ENCODE measurements at regions not wholly inside any gene's neighbourhood (a gene's known extent, or its start where the extent isn't known, plus 50 kb on each side); places are given as distances from the start of the nearest gene placed in this dataset.

- DNase-seq, result no peak
Measured at GRCh38 chr5:35417040-35417439, 186.8 kb upstream of the PRLR start.

GRCh38 chr5:35416217-35416988 is 186.1 kb upstream of the PRLR start:
- DNase-seq, result no peak

- DNase-seq, result no peak
Measured at GRCh38 chr5:35415309-35415708, 185.0 kb upstream of the PRLR start.

- no peak for DNase-seq
Measured at GRCh38 chr5:35409361-35409760, 179.1 kb upstream of the PRLR start.

- no peak for DNase-seq
Measured at GRCh38 chr5:35408146-35408545, 177.9 kb upstream of the PRLR start.

GRCh38 chr5:35407697-35408096 is 177.4 kb upstream of the PRLR start:
- no peak for DNase-seq

GRCh38 chr5:35405938-35406337 is 175.7 kb upstream of the PRLR start:
- DNase-seq, result no peak

- DNase-seq, result peak; percentile 65
Measured at GRCh38 chr5:35404701-35405100, 174.4 kb upstream of the PRLR start.

GRCh38 chr5:35393901-35394300 is 163.6 kb upstream of the PRLR start:
- DNase-seq, result no peak

- DNase-seq, result no peak
Measured at GRCh38 chr5:35384658-35385057, 154.4 kb upstream of the PRLR start.

- no peak for DNase-seq
Measured at GRCh38 chr5:35383041-35383440, 152.8 kb upstream of the PRLR start.

- no peak for DNase-seq
Measured at GRCh38 chr5:35377653-35378052, 147.4 kb upstream of the PRLR start.

- DNase-seq, result no peak
Measured at GRCh38 chr5:35374584-35374983, 144.3 kb upstream of the PRLR start.

GRCh38 chr5:35373249-35373648 is 143.0 kb upstream of the PRLR start:
- no peak for DNase-seq

GRCh38 chr5:35372482-35372881 is 142.2 kb upstream of the PRLR start:
- DNase-seq, result no peak

GRCh38 chr5:35371951-35372426 is 141.7 kb upstream of the PRLR start:
- no peak for DNase-seq

GRCh38 chr5:35370871-35371270 is 140.6 kb upstream of the PRLR start:
- DNase-seq, result no peak

GRCh38 chr5:35369965-35370790 is 139.9 kb upstream of the PRLR start:
- DNase-seq, result no peak

- DNase-seq, result no peak
Measured at GRCh38 chr5:35367526-35367925, 137.2 kb upstream of the PRLR start.

GRCh38 chr5:35365758-35366157 is 135.5 kb upstream of the PRLR start:
- DNase-seq, result no peak

- DNase-seq, result no peak
Measured at GRCh38 chr5:35364350-35364749, 134.1 kb upstream of the PRLR start.

- DNase-seq, result no peak
Measured at GRCh38 chr5:35363387-35363965, 133.2 kb upstream of the PRLR start.

GRCh38 chr5:35362772-35363171 is 132.5 kb upstream of the PRLR start:
- DNase-seq, result no peak

- no peak for DNase-seq
Measured at GRCh38 chr5:35360671-35361070, 130.4 kb upstream of the PRLR start.

All from SHP77 treated with DMSO at 0.1 percent for 48 hours (cell line).